HCT116 (cell line): ENCODE measurements at regions not wholly inside any gene's neighbourhood (a gene's known extent, or its start where the extent isn't known, plus 50 kb on each side); places are given as distances from the start of the nearest gene placed in this dataset.

Source experiments
- ATAC-seq: fragments of 200-7000 bp; cut with Tn5 transposase; 2 replicates; pipeline ENCODE4 v1.9.1; 2020; ENCODE audit warnings: mild to moderate bottlenecking, moderate library complexity
- BruUV-seq: library from RNA; stranded (reverse); fragments of 400-500 nt; replicated peaks from 2 replicates; lab custom pipeline; 2021; lab: Mats Ljungman, UMichigan
- CTCF ChIA-PET: fragments of 300-600 bp; sonication (Branson Sonifier 250); formaldehyde crosslinking; loops from one replicate; lab custom pipeline; 2021; ENCODE audit warnings: antibody characterized with exemption; lab: Charles Lee
- POLR2A ChIA-PET: fragments of 300-600, 350-600 bp; sonication (Branson Sonifier 250); formaldehyde crosslinking; loops from one replicate; lab custom pipeline; 2021; ENCODE audit warnings: antibody characterized with exemption; lab: Charles Lee
- RAD21 ChIA-PET, 2 experiments: fragments of 300-600 bp; sonication (Branson Sonifier 250); formaldehyde crosslinking; loops; one replicate each; lab custom pipeline; 2023; ENCODE audit warnings: low total read pairs in 2 of 2; ENCODE audit not compliant: uncharacterized antibody in 2 of 2, unreplicated experiment in 2 of 2, low non-redundant PET in 1 of 2; lab: Charles Lee
- DNase-seq: peaks from one replicate; pipeline ENCODE4 v3.0.0-alpha.2; 2010; ENCODE audit warnings: low read depth, low spot score
- H2AFZ ChIP-seq: fragments of 200-600 bp; shearing (Covaris generic), sonication (generic); 2 replicates; pipeline ENCODE4 v1.6.1; 2017; ENCODE audit warnings: low read depth, mixed run types, mixed read lengths, antibody characterized with exemption, low read length; ENCODE audit not compliant: poor library complexity, severe bottlenecking
- H3K27ac ChIP-seq: 2 replicates; pipeline ENCODE4 v1.5.1; 2012; ENCODE audit warnings: low read depth, low read length
- H3K27me3 ChIP-seq: fragments of 200-600 bp; sonication (generic); 2 replicates; pipeline ENCODE4 v1.6.1; 2016; ENCODE audit warnings: mixed run types, low read length, mixed read lengths; ENCODE audit not compliant: insufficient read depth
- H3K36me3 ChIP-seq, 2 experiments: fragments of 200-500 bp in 1 of 2; fragments of 200-600 bp in 1 of 2; sonication (Bioruptor generic) in 1 of 2; sonication (generic) in 1 of 2; 2 replicates each; pipeline versions ENCODE4 v1.5.1 to v1.6.1; 2014 to 2016; ENCODE audit warnings: low read length in 2 of 2, inconsistent platforms in 1 of 2, mixed read lengths in 1 of 2, mixed run types in 1 of 2; ENCODE audit not compliant: insufficient read depth in 2 of 2, control insufficient read depth in 1 of 2
- H3K4me1 ChIP-seq, 2 experiments: fragments of 200-600 bp in 1 of 2; sonication (generic) in 1 of 2; 2 replicates each; pipeline versions ENCODE4 v1.5.1 to v1.6.1; 2012 to 2017; ENCODE audit warnings: low read length in 2 of 2, inconsistent platforms in 1 of 2, mild to moderate bottlenecking in 1 of 2, mixed read lengths in 1 of 2, mixed run types in 1 of 2, moderate library complexity in 1 of 2; ENCODE audit not compliant: insufficient read depth in 2 of 2, control insufficient read depth in 1 of 2
- H3K4me2 ChIP-seq: fragments of 200-600 bp; sonication (generic); 2 replicates; pipeline ENCODE4 v1.6.1; 2017; ENCODE audit warnings: mixed run types, low read length, mixed read lengths
- H3K4me3 ChIP-seq, 2 experiments: fragments of 200-600 bp in 1 of 2; sonication (generic) in 1 of 2; replicated peaks in 1 of 2; 2 replicates each; pipeline ENCODE4 v1.5.1; 2011 to 2016; ENCODE audit warnings: low read length in 2 of 2, control low read depth in 1 of 2, low read depth in 1 of 2, mild to moderate bottlenecking in 1 of 2, mixed read lengths in 1 of 2, mixed run types in 1 of 2
- H3K79me2 ChIP-seq: fragments of 200-600 bp; sonication (generic); 2 replicates; pipeline ENCODE4 v1.6.1; 2017; ENCODE audit warnings: mild to moderate bottlenecking, mixed run types, low read length, moderate library complexity, mixed read lengths; ENCODE audit not compliant: insufficient read depth
- H3K9ac ChIP-seq: fragments of 200-600 bp; sonication (generic); 2 replicates; pipeline ENCODE4 v1.6.1; 2016; ENCODE audit warnings: low read length, mixed read lengths
- H3K9me2 ChIP-seq: fragments of 200-600 bp; sonication (generic), shearing (Covaris generic); 2 replicates; pipeline ENCODE4 v1.6.1; 2017; ENCODE audit warnings: mixed run types, mild to moderate bottlenecking, moderate library complexity; ENCODE audit not compliant: insufficient read depth
- H3K9me3 ChIP-seq, 2 experiments: fragments of 200-500 bp in 1 of 2; fragments of 200-600 bp in 1 of 2; sonication (Bioruptor generic) in 1 of 2; sonication (generic) in 1 of 2; 2 replicates each; pipeline ENCODE4 v1.6.1; 2014 to 2017; ENCODE audit warnings: low read length in 2 of 2, mixed read lengths in 2 of 2, inconsistent platforms in 1 of 2, low read depth in 1 of 2, mild to moderate bottlenecking in 1 of 2, mixed run types in 1 of 2, moderate library complexity in 1 of 2; ENCODE audit not compliant: control insufficient read depth in 1 of 2, insufficient read depth in 1 of 2
- H4K20me1 ChIP-seq: fragments of 200-600 bp; sonication (generic), shearing (Covaris generic); 2 replicates; pipeline ENCODE4 v1.6.1; 2017; ENCODE audit warnings: mixed run types, mild to moderate bottlenecking, moderate library complexity; ENCODE audit not compliant: insufficient read depth
- CBX3 ChIP-seq: IDR thresholded peaks from 2 replicates; pipeline ENCODE4 v1.6.1; 2012; ENCODE audit warnings: low read depth
- POLR2A ChIP-seq: IDR thresholded peaks from 2 replicates; pipeline ENCODE4 v1.7.0; 2011; ENCODE audit warnings: borderline replicate concordance; ENCODE audit not compliant: insufficient read depth, insufficient read length; ENCODE audit errors: extremely low read depth
- SIN3A ChIP-seq: IDR thresholded peaks from 2 replicates; pipeline ENCODE4 v1.6.1; 2012; ENCODE audit warnings: low read depth
- SP1 ChIP-seq: IDR thresholded peaks from 2 replicates; pipeline ENCODE4 v1.6.1; 2012; ENCODE audit warnings: low read depth
- ZFX ChIP-seq: fragments of 450-650 bp; IDR thresholded peaks from 2 replicates; pipeline ENCODE4 v1.6.1; 2017
- ZNF274 ChIP-seq: fragments of 200-500 bp; sonication (Bioruptor generic); IDR thresholded peaks from 2 replicates; pipeline ENCODE4 v1.6.1; 2014; ENCODE audit warnings: mild to moderate bottlenecking, low read depth, low read length, inconsistent platforms
- intact Hi-C: fragments of 100-400 bp; cut with micrococcal nuclease; formaldehyde crosslinking; loops from 2 replicates; pipeline ENCODE4 v1.10.0; 2022
- TF ChIP-seq, protein P1 (sequence below): IDR thresholded peaks from 2 replicates; pipeline ENCODE4 v1.6.1; 2012
- TF ChIP-seq, protein P2 (sequence below): IDR thresholded peaks from 2 replicates; pipeline ENCODE4 v1.6.1; 2011; ENCODE audit warnings: mild to moderate bottlenecking, low read length, moderate library complexity; ENCODE audit not compliant: insufficient replicate concordance; ENCODE audit errors: extremely low read depth

DNA sequence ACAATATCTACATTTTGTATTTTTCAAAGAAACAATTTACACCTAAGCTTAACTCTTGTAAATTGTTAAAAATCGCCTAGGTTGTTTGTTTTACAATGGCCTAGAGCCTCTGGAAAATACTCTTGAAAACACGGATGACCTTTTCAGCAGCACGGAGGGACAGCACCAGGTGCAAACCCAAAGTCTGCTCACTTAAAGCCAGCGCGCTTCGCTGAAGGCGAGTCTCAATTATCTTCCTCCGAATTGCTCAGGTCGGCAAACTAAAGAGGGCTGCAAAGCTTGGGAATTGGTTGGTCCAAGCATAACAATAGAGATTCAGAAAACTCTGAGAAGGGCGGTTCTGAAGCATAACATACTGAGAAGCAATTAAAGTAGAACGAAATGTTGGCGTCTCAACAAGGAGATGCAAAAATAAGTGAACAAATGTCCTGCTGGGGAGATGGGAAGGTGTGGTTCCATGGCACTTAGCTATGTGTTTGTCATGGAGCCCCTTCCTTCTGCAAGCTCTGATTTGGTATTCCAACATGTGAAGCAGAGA is 139.9 kb upstream of the PITRM1 start:
- ATAC-seq (no peak), DNase-seq (no peak)
- intact Hi-C loops = no loop called here
- no peaks in the 10 kb centered on the region for H3K36me3 ChIP-seq
- H3K4me2 ChIP-seq = no peak overlapping the region
- RAD21 ChIA-PET = no interaction called here
- no peaks in the 10 kb centered on the region for H4K20me1 ChIP-seq
- POLR2A ChIA-PET = no interaction called here
- H3K9ac ChIP-seq = no peak overlapping the region
- H3K27ac ChIP-seq = no peak overlapping the region
- no peaks in the 10 kb centered on the region for H3K27me3 ChIP-seq
- no peak overlapping the region for H2AFZ ChIP-seq
- H3K9me3 ChIP-seq = no peaks in the 10 kb centered on the region
- TF ChIP-seq ZFX = no peak
- no peak for TF ChIP-seq ZNF274
- TF ChIP-seq, protein P1, sequence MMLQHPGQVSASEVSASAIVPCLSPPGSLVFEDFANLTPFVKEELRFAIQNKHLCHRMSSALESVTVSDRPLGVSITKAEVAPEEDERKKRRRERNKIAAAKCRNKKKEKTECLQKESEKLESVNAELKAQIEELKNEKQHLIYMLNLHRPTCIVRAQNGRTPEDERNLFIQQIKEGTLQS = no peak
- TF ChIP-seq SIN3A = no peak
- no peak for TF ChIP-seq POLR2A
- TF ChIP-seq, protein P2, sequence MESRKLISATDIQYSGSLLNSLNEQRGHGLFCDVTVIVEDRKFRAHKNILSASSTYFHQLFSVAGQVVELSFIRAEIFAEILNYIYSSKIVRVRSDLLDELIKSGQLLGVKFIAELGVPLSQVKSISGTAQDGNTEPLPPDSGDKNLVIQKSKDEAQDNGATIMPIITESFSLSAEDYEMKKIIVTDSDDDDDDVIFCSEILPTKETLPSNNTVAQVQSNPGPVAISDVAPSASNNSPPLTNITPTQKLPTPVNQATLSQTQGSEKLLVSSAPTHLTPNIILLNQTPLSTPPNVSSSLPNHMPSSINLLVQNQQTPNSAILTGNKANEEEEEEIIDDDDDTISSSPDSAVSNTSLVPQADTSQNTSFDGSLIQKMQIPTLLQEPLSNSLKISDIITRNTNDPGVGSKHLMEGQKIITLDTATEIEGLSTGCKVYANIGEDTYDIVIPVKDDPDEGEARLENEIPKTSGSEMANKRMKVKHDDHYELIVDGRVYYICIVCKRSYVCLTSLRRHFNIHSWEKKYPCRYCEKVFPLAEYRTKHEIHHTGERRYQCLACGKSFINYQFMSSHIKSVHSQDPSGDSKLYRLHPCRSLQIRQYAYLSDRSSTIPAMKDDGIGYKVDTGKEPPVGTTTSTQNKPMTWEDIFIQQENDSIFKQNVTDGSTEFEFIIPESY = no peak
- TF ChIP-seq CBX3 = no peak
- no peak for TF ChIP-seq SP1
- H3K4me3 ChIP-seq = no peak overlapping the region
- H3K79me2 ChIP-seq = no peaks in the 10 kb centered on the region
- BruUV-seq = no TSS peak
- CTCF ChIA-PET = no interaction called here
- peaks cover 0 to 17% of the 10 kb centered on the region in 2 experiments; a peak in 3 of 4 replicates for H3K4me1 ChIP-seq
- no peaks in the 10 kb centered on the region for H3K9me2 ChIP-seq
